ENCODE measurements at regions not wholly inside any gene's neighbourhood (a gene's known extent, or its start where the extent isn't known, plus 50 kb on each side); places are given as distances from the start of the nearest gene placed in this dataset.

DNA sequence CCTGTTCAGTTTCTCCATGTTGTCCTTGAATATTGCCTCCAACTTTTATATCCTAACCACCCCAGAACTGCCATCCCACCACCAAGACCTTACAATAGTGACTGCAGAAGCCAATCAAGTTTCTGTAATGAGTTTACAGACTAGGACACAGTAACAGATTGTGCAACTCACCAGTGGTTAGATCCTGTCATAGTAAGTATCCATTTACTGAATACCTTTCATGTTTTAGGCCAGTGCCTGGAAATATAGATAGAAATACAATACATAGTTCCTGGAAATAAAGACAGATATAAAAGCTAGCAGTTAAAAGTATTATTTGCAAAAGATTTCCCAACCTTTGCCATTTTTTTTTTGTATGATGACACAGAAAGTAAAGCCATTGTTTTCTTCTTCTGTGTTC is 471.8 kb upstream of the BTBD3 start:
- TF ChIP-seq EZH2 (IDR thresholded peaks at IDR 0.05; ENCODE audit: insufficient read depth, low read length), result no peak
- TF ChIP-seq CTCF (IDR thresholded peaks at IDR 0.05; ENCODE audit: insufficient read depth, low read depth, low read length), result no peak
